Right renal cortex interstitium (tissue), 3 donors: ENCODE measurements at regions not wholly inside any gene's neighbourhood (a gene's known extent, or its start where the extent isn't known, plus 50 kb on each side); places are given as distances from the start of the nearest gene placed in this dataset.

Experiments
- DNase-seq, 3 donors: peaks; one replicate each; pipeline ENCODE4 v3.0.0-alpha.2; 2013; ENCODE audit warnings: low read depth in 3 of 3, low spot score in 2 of 3

DNA sequence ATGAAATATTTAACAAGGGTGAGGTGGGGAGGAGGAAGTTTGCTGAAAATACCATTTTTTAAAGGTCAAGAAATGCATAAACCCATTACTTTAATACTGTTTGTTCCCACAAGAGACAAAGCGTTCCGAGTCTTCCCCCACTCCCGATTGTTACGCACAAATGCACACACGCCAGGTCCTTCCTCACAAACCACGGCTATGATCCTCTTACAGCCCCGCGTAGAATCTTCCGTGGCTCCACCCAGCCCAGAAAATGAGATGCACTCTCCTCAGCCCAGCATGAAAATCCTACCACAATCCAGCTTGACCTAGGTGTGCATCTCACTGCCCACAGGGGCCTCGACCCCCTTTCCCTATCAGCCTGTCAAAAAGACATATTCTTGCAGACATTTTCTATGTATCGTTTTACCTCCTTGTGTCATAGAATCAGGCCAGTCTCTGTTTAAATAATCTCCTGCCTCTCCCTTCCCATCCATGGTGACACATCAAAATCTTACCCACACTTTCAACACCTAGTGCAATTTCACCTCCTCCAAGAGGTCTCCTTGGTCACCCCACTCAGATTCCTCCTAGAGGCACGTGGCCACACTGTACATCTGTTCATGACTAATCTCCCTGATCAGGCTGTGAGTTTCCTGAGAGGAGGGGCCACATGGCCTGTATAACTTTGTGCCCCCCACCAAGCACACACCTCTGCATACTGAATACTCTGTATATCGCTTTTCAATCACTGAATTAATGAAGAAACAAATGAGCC lies 491.0 kb upstream of the KLHL29 start:
- DNase-seq, result no peak

GRCh38 chr2:22894761-22895160 lies 490.2 kb upstream of the KLHL29 start:
- DNase-seq, result no peak

GRCh38 chr2:22897428-22897827 lies 487.6 kb upstream of the KLHL29 start:
- DNase-seq, result no peak

GRCh38 chr2:22900674-22901073 lies 484.3 kb upstream of the KLHL29 start:
- DNase-seq, result no peak

GRCh38 chr2:22901471-22902179 lies 483.4 kb upstream of the KLHL29 start:
- DNase-seq, result no peak

DNA sequence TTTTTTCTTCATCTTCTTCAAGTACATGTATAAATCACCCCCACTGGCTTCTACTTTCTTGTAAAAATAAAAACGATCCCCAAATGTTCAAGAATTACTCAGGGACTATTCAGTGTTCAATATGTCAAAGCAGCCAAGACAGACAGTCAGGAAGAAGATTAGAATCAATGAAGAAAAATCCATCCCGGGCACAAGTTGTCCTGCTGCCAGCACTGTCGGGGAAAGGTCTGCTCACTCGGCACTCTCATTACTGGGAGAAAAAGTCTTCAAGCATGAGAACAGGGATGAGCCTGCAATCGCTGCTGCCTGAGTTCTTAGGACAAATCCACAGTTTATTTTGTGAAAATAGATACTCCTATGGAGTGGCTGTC lies 482.8 kb upstream of the KLHL29 start:
- DNase-seq, result no peak

GRCh38 chr2:22902662-22903165 lies 482.3 kb upstream of the KLHL29 start:
- DNase-seq, result no peak

- no peak for DNase-seq
Observed at GRCh38 chr2:22903616-22904015, 481.4 kb upstream of the KLHL29 start.

DNA sequence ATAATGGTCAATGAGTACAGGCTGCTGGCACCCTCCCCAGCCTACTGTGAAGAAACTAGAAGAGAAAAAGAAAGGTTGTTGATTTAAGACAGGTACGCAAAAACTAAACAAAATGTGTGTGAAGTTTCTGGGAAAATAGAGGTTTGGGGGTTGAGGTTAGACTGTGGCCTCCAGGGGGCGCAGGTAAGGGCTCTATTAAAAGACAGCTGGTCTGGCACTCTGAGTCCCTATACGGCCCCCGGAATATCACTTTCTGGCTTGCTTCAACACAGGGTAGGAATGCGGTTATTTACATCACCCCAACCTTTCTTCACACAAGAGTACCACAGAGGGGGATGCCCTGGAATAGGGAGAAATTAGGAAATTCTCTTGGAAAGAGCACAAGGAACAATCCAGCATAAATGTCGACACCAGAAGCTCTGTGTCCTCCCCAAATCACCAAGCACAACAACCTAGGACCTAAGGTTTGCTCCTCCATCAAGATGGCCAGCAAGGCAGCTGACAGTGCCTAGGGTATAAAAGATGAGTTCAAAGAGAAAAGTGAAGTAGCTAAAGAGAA lies 480.8 kb upstream of the KLHL29 start:
- DNase-seq, result no peak

- no peak for DNase-seq
Observed at GRCh38 chr2:22907330-22907729, 477.6 kb upstream of the KLHL29 start.

- DNase-seq, result no peak
Observed at GRCh38 chr2:22912398-22912797, 472.6 kb upstream of the KLHL29 start.

- DNase-seq, result no peak
Observed at GRCh38 chr2:22929998-22930397, 455.0 kb upstream of the KLHL29 start.

DNA sequence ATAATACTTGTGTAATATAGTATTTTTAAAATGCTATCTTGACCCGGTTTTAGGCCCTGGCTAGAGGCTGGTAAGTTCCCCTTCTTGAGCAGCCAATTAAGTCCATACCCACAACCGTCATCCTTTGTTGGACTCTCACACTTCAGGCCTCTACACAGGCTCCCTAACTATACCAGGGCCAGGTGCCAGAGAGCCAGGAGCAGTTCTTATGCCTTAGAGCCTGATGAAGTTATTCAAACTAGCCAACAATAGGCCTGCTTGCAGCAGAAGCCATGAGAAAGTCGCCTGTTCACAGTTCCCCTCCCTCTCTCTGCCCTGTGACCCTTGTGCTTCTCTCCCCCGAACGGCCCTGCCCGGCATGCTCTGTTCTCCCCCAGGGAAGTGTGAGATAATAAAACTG lies 454.2 kb upstream of the KLHL29 start:
- DNase-seq, result no peak

DNA sequence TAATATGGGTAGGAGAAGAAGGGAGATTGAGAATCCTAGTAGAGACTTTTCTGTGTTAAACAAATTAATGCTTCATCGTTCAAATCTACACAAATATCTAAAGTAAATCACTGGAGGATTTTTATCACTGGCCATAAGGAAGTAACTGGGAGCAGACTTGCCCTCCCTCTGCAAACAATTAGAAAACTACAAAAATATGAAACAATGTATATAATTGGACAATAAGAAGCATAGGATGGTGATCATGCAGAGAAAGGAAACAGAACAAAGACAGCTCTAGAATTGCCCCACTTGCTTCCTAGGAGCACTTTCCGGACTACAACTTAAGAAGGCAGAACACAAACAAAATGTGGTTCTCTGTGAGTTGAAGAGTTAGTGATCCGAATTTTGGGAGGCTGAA lies 452.7 kb upstream of the KLHL29 start:
- no peak for DNase-seq

DNA sequence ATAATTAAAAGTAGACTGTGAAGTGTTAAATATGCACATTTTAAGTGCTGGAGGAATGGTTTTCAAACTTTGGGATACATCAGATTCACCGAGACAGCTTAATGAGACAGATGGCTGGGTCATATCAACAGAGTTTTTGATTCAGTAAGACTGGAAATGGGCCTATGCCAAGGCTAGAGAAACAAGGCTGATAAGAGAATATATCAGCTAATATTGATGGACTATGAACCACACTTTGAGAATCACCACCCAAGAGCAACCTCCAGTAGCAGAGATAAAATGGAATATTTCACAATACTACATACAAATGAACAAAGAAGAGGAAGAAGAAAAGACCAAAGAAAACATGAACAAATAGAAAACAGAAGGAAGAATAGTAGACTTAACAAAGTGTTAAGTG lies 450.2 kb upstream of the KLHL29 start:
- no peak for DNase-seq

DNA sequence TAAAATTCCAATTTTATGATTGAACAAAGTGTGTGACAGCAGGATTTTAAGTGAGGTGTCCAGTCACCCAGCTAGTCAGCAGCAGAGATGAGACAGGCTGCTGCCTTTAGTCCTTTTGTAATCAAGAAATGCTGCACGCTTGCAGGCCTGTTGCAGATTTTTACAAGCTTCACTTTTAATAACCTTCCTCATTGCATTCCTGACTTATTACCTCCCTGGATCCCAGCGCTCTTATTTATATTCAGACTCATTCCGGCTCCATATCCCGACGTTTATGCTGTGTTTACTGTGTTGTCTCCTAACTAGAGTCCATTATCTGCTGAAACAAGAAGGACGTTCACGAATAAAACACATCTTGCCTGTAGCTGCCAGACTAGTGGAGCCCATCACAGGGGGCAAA lies 442.5 kb upstream of the KLHL29 start:
- DNase-seq, result no peak

DNA sequence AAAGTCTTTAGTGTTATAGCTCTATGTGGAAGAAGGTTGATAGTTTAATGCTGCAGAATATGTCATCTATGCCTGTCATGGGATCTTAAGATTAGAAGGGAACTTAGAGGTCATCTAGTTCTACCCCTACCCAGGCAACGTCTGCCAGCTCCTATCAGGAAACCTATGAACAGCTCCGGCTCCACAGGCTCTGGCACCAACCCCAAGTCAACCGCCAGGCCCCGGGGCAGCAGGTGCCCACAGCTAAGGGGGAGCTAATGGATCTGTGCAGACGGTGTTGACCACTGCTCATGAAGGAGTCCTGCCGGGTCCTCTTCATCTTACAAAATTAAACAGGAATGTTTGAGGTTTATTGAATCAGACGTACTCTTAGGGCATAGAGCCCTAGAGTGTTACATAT lies 440.8 kb upstream of the KLHL29 start:
- no peak for DNase-seq

GRCh38 chr2:22946553-22946952 lies 438.4 kb upstream of the KLHL29 start:
- no peak for DNase-seq

DNA sequence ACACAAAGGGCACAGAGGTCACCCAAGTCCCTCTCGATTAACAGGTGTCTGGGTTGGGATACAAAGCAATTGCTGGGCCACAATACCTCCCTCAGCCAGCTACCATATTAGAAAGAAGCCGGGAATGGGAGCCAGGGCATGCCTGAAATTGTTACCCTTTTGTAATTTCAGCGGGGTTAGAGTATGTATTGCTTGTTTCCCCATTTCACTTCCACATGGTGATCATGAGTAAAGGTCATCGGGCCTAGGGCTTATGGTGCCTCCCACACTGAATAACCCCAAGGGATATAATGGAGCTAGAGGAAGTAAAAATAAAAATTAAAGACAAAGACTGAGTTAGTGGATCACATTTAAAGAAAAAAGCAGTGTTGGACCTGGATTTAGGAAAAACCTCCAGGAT lies 437.2 kb upstream of the KLHL29 start:
- DNase-seq, result no peak

- no peak for DNase-seq
Observed at GRCh38 chr2:22950431-22950830, 434.5 kb upstream of the KLHL29 start.

DNA sequence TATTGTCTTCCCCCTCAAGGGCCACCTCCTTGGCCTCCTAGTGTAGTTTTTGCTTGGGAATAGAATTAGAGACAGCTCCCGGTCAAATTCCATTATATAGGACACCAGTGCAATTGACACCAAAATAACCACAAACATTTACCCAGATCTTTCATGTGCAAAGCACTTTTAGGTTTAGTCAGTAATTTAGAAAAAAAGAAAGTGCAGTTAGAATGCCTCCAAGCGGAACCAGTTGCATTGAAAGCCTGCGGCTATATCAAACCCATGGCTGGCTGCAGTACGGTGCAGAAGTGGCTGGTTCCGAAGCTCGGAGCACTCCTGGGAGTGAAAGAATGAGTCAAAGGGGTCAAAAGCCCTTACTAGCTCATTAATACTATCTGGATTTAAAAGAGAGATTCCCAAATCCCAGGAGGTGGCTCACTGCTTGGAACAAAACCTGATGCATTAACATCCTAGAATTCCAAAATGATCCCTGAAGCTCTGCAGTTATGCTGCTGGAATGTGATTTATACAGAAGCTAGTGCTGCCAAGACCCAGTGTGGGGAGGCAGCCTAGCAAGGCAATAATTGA lies 432.2 kb upstream of the KLHL29 start:
- no peak for DNase-seq

- DNase-seq, result no peak
Observed at GRCh38 chr2:22957446-22957845, 427.5 kb upstream of the KLHL29 start.
